Right lobe of liver (tissue), 4 donors: ENCODE measurements at regions not wholly inside any gene's neighbourhood (a gene's known extent, or its start where the extent isn't known, plus 50 kb on each side); places are given as distances from the start of the nearest gene placed in this dataset.

Experiments
- POLR2A ChIP-seq: fragments of 450-650 bp; IDR thresholded peaks from one replicate; pipeline ENCODE4 v1.6.1; 2017; ENCODE audit warnings: antibody characterized with exemption, mild to moderate bottlenecking
- TF ChIP-seq, protein P1 (sequence below), 4 donors: fragments of 200-600 bp in 3 of 4; fragments of 450-650 bp in 1 of 4; IDR thresholded peaks; one replicate each; pipeline versions ENCODE4 v1.5.1 to v1.8.0; 2016 to 2022; ENCODE audit warnings: antibody characterized with exemption in 4 of 4, mild to moderate bottlenecking in 2 of 4
- donor health status: DM: no; HTN: no; CAD: no.
- donor health status: DM: no; HTN: no; CAD: no.
- donor health status: DM: no; HTN: yes; CAD: no.

DNA sequence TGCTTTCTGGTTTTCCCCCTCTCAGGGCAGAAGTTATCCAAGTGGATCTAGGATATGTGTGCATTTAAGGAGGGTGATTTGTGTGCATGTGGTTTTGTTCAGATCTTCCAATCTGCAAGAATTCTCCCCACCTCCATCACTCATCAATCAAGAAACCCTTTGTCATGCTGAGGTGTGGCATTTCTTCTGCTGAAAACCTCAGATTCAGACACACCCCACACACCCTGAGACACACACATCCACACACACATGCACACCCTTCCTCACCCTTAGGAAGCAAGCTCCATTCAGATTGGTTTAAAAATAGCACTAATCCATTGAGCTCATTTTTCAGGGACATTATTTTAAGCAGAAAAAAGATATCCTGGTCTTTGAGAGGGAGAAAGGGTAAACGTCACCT is 106.1 kb upstream of the HSD17B12 start:
- TF ChIP-seq, protein P1, sequence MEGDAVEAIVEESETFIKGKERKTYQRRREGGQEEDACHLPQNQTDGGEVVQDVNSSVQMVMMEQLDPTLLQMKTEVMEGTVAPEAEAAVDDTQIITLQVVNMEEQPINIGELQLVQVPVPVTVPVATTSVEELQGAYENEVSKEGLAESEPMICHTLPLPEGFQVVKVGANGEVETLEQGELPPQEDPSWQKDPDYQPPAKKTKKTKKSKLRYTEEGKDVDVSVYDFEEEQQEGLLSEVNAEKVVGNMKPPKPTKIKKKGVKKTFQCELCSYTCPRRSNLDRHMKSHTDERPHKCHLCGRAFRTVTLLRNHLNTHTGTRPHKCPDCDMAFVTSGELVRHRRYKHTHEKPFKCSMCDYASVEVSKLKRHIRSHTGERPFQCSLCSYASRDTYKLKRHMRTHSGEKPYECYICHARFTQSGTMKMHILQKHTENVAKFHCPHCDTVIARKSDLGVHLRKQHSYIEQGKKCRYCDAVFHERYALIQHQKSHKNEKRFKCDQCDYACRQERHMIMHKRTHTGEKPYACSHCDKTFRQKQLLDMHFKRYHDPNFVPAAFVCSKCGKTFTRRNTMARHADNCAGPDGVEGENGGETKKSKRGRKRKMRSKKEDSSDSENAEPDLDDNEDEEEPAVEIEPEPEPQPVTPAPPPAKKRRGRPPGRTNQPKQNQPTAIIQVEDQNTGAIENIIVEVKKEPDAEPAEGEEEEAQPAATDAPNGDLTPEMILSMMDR (IDR thresholded peaks at IDR 0.05): no peak
- no peak for TF ChIP-seq POLR2A
